ENCODE measurements at regions not wholly inside any gene's neighbourhood (a gene's known extent, or its start where the extent isn't known, plus 50 kb on each side); places are given as distances from the start of the nearest gene placed in this dataset.

- TF ChIP-seq EZH2 (IDR thresholded peaks at IDR 0.05; ENCODE audit: borderline replicate concordance, insufficient read depth, low read length, poor library complexity, severe bottlenecking): no peak
- no peak for TF ChIP-seq MXI1 (conservative IDR thresholded peaks at IDR 0.05; ENCODE audit: poor library complexity, severe bottlenecking)
- Histone ChIP-seq H3K9ac (ENCODE audit: low read length) (no peak overlapping the region), H3K4me2 (ENCODE audit: low read length) (no peak overlapping the region), H3K79me2 (replicated peaks; ENCODE audit: insufficient read depth, low read length) (no peaks in the 10 kb centered on the region), H3K9me3 (ENCODE audit: low read length) (no peaks in the 10 kb centered on the region), H3K4me3 (ENCODE audit: low read length) (no peak overlapping the region), H3K9me2 (ENCODE audit: insufficient read depth, low read length) (no peaks in the 10 kb centered on the region), H3K27ac (ENCODE audit: low read length) (no peak overlapping the region), H3K27me3 (ENCODE audit: insufficient read depth, low read depth, low read length) (no peaks in the 10 kb centered on the region), H3K36me3 (ENCODE audit: insufficient read depth, low read length) (no peaks in the 10 kb centered on the region), H4K20me1 (ENCODE audit: insufficient read depth) (no peaks in the 10 kb centered on the region), H3F3A (ENCODE audit: insufficient read depth, low read length, poor library complexity, severe bottlenecking) (no peaks in the 10 kb centered on the region), H2AFZ (ENCODE audit: low read depth, low read length) (no peak overlapping the region)
These were observed 199.6 kb downstream of the BCOR start for GRCh38 chrX:39898147-39898546.

DNA sequence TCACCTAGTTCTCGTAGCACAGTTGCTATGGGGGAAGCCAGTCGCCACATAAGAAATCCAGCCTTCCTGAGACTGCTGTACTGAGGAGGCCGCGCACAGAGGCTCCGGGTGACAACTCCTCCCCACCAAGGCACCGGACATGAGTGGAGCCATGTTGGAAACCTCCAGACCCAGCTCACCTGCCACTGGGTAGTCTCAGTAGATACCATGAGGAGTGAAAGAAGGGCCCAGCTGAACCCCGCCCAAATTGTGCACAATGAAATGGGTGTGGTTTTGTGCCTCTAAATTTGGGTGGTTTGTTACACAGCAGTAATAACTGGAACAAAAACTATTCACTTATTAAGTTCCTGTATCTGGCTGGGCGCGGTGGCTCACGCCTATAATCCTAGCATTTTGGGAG is 198.7 kb downstream of the BCOR start:
- Histone ChIP-seq H4K20me1 (ENCODE audit: insufficient read depth) (no peaks in the 10 kb centered on the region), H3K4me2 (ENCODE audit: low read length) (no peak overlapping the region), H3K79me2 (replicated peaks; ENCODE audit: insufficient read depth, low read length) (no peaks in the 10 kb centered on the region), H3K9ac (ENCODE audit: low read length) (no peak overlapping the region), H3K27me3 (ENCODE audit: insufficient read depth, low read depth, low read length) (no peaks in the 10 kb centered on the region), H2AFZ (ENCODE audit: low read depth, low read length) (no peak overlapping the region), H3K9me2 (ENCODE audit: insufficient read depth, low read length) (no peaks in the 10 kb centered on the region), H3K9me3 (ENCODE audit: low read length) (no peaks in the 10 kb centered on the region), H3F3A (ENCODE audit: insufficient read depth, low read length, poor library complexity, severe bottlenecking) (no peaks in the 10 kb centered on the region), H3K4me3 (ENCODE audit: low read length) (no peak overlapping the region), H3K27ac (ENCODE audit: low read length) (no peak overlapping the region), H3K36me3 (ENCODE audit: insufficient read depth, low read length) (no peaks in the 10 kb centered on the region)
- TF ChIP-seq EP300 (conservative IDR thresholded peaks at IDR 0.05; ENCODE audit: poor library complexity, severe bottlenecking) (no peak), EZH2 (IDR thresholded peaks at IDR 0.05; ENCODE audit: borderline replicate concordance, insufficient read depth, low read length, poor library complexity, severe bottlenecking) (no peak), RAD21 (conservative IDR thresholded peaks at IDR 0.05) (no peak), MXI1 (conservative IDR thresholded peaks at IDR 0.05; ENCODE audit: poor library complexity, severe bottlenecking) (no peak), SMC3 (conservative IDR thresholded peaks at IDR 0.05; ENCODE audit: poor library complexity) (no peak), TAF1 (IDR thresholded peaks at IDR 0.05; ENCODE audit: low read depth) (no peak), POLR2AphosphoS5 (IDR thresholded peaks at IDR 0.05) (no peak), CTCF (IDR thresholded peaks at IDR 0.05; ENCODE audit: poor library complexity, severe bottlenecking) (no peak)
- TF ChIP-seq, protein P1, sequence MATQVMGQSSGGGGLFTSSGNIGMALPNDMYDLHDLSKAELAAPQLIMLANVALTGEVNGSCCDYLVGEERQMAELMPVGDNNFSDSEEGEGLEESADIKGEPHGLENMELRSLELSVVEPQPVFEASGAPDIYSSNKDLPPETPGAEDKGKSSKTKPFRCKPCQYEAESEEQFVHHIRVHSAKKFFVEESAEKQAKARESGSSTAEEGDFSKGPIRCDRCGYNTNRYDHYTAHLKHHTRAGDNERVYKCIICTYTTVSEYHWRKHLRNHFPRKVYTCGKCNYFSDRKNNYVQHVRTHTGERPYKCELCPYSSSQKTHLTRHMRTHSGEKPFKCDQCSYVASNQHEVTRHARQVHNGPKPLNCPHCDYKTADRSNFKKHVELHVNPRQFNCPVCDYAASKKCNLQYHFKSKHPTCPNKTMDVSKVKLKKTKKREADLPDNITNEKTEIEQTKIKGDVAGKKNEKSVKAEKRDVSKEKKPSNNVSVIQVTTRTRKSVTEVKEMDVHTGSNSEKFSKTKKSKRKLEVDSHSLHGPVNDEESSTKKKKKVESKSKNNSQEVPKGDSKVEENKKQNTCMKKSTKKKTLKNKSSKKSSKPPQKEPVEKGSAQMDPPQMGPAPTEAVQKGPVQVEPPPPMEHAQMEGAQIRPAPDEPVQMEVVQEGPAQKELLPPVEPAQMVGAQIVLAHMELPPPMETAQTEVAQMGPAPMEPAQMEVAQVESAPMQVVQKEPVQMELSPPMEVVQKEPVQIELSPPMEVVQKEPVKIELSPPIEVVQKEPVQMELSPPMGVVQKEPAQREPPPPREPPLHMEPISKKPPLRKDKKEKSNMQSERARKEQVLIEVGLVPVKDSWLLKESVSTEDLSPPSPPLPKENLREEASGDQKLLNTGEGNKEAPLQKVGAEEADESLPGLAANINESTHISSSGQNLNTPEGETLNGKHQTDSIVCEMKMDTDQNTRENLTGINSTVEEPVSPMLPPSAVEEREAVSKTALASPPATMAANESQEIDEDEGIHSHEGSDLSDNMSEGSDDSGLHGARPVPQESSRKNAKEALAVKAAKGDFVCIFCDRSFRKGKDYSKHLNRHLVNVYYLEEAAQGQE (IDR thresholded peaks at IDR 0.05; ENCODE audit: borderline replicate concordance): no peak
